H1 (cell line): ENCODE measurements at regions not wholly inside any gene's neighbourhood (a gene's known extent, or its start where the extent isn't known, plus 50 kb on each side); places are given as distances from the start of the nearest gene placed in this dataset.

Source experiments
- CTCF ChIA-PET: fragments of 300-600 bp; sonication (Branson Sonifier 250); formaldehyde crosslinking; loops from one replicate; lab custom pipeline; 2021; ENCODE audit not compliant: partially characterized antibody; lab: Charles Lee
- POLR2A ChIA-PET: fragments of 300-600 bp; sonication (Branson Sonifier 250); formaldehyde crosslinking; loops from one replicate; lab custom pipeline; 2021; ENCODE audit warnings: inconsistent platforms; ENCODE audit not compliant: partially characterized antibody; lab: Charles Lee
- DNase-seq, 2 experiments: peaks; one replicate each; pipeline versions ENCODE4 v3.0.0 to v3.0.0-alpha.2; 2010 to 2022; ENCODE audit warnings: low spot score in 2 of 2, low read depth in 1 of 2, mixed read lengths in 1 of 2
- FAIRE-seq: peaks from 2 replicates; lab custom pipeline; 2011; peaks lifted over from hg19 to GRCh38; lab: Jason Lieb, UNC
- H2AFZ ChIP-seq: 2 replicates; pipeline ENCODE4 v1.8.1; 2012; ENCODE audit warnings: low read length, inconsistent platforms
- H2AK5ac ChIP-seq: 2 replicates; pipeline ENCODE4 v1.6.1; 2013; ENCODE audit warnings: low read depth, low read length
- H2BK120ac ChIP-seq: replicated peaks from 2 replicates; pipeline ENCODE3; 2013; ENCODE audit warnings: low read depth, low read length, inconsistent platforms
- H2BK12ac ChIP-seq: 2 replicates; pipeline ENCODE4 v1.6.1; 2013; ENCODE audit warnings: low read depth, low read length
- H2BK15ac ChIP-seq: 2 replicates; pipeline ENCODE4 v1.6.1; 2013; ENCODE audit warnings: low read length
- H2BK20ac ChIP-seq: 2 replicates; pipeline ENCODE4 v1.6.1; 2013; ENCODE audit warnings: low read length
- H2BK5ac ChIP-seq: 2 replicates; pipeline ENCODE4 v1.6.1; 2013; ENCODE audit warnings: low read depth, low read length
- H3K14ac ChIP-seq: 2 replicates; pipeline ENCODE4 v1.6.1; 2013; ENCODE audit warnings: inconsistent platforms; ENCODE audit not compliant: insufficient read length
- H3K18ac ChIP-seq: 2 replicates; pipeline ENCODE4 v1.6.1; 2013; ENCODE audit warnings: low read length; ENCODE audit errors: extremely low read depth
- H3K23ac ChIP-seq: 2 replicates; pipeline ENCODE4 v1.6.1; 2013; ENCODE audit warnings: inconsistent platforms; ENCODE audit not compliant: insufficient read length
- H3K23me2 ChIP-seq: 2 replicates; pipeline ENCODE4 v1.6.1; 2013; ENCODE audit warnings: low read depth, low read length
- H3K27ac ChIP-seq: 2 replicates; pipeline ENCODE4 v1.6.1; 2011; ENCODE audit warnings: low read depth, low read length, inconsistent platforms
- H3K27me3 ChIP-seq, 4 experiments: replicated peaks in 1 of 4; 1 replicate in 1 of 4; 2 replicates in 3 of 4; pipeline versions ENCODE4 v1.6.1 to v1.8.1; 2011 to 2013; ENCODE audit warnings: low read length in 3 of 4, mild to moderate bottlenecking in 3 of 4, inconsistent platforms in 2 of 4, mixed read lengths in 2 of 4, moderate library complexity in 1 of 4; ENCODE audit not compliant: control insufficient read depth in 3 of 4, insufficient read depth in 3 of 4; ENCODE audit errors: extremely low read depth in 1 of 4
- H3K36me3 ChIP-seq, 4 experiments: 2 replicates each; pipeline versions ENCODE4 v1.6.1 to v1.8.1; 2011 to 2013; ENCODE audit warnings: mild to moderate bottlenecking in 4 of 4, low read length in 3 of 4, moderate library complexity in 2 of 4, control low read depth in 1 of 4, inconsistent platforms in 1 of 4; ENCODE audit not compliant: insufficient read depth in 4 of 4, control insufficient read depth in 2 of 4
- H3K4ac ChIP-seq: replicated peaks from 2 replicates; pipeline ENCODE3; 2013; ENCODE audit warnings: low read length, low read depth, mixed read lengths, inconsistent platforms; ENCODE audit not compliant: insufficient read length
- H3K4me1 ChIP-seq, 4 experiments: replicated peaks in 1 of 4; 1 replicate in 1 of 4; 2 replicates in 3 of 4; pipeline versions ENCODE4 v1.6.1 to v1.8.1; 2011 to 2013; ENCODE audit warnings: low read length in 3 of 4, inconsistent platforms in 2 of 4, mixed read lengths in 1 of 4; ENCODE audit not compliant: insufficient read depth in 4 of 4, control insufficient read depth in 3 of 4
- H3K4me2 ChIP-seq, 2 experiments: 2 replicates each; pipeline versions ENCODE4 v1.6.1 to v1.8.1; 2011 to 2013; ENCODE audit warnings: low read depth in 2 of 2, low read length in 2 of 2, control low read depth in 1 of 2, inconsistent platforms in 1 of 2, mild to moderate bottlenecking in 1 of 2; ENCODE audit not compliant: insufficient read depth in 1 of 2
- H3K4me3 ChIP-seq, 4 experiments: fragments of 200-600, 300-600 bp in 1 of 4; sonication (generic), shearing (Covaris generic), sonication (Bioruptor Twin) in 1 of 4; 2 replicates each; pipeline versions ENCODE4 v1.5.1 to v1.8.1; 2011 to 2016; ENCODE audit warnings: low read length in 4 of 4, low read depth in 3 of 4, control low read depth in 2 of 4, inconsistent platforms in 2 of 4, mild to moderate bottlenecking in 2 of 4, mixed read lengths in 1 of 4, moderate library complexity in 1 of 4; ENCODE audit not compliant: insufficient read depth in 2 of 4; ENCODE audit errors: extremely low read depth in 1 of 4
- H3K56ac ChIP-seq: replicated peaks from 2 replicates; pipeline ENCODE3; 2013; ENCODE audit warnings: low read depth, mild to moderate bottlenecking, mixed read lengths, low read length, inconsistent platforms; ENCODE audit not compliant: insufficient read length
- H3K79me1 ChIP-seq: 2 replicates; pipeline ENCODE4 v1.6.1; 2013; ENCODE audit warnings: low read depth, low read length, control low read depth
- H3K79me2 ChIP-seq, 2 experiments: 2 replicates each; pipeline versions ENCODE4 v1.6.1 to v1.8.1; 2012 to 2013; ENCODE audit warnings: low read length in 2 of 2, mild to moderate bottlenecking in 2 of 2, inconsistent platforms in 1 of 2; ENCODE audit not compliant: insufficient read depth in 2 of 2, control insufficient read depth in 1 of 2
- H3K9ac ChIP-seq, 4 experiments: replicated peaks in 1 of 4; 1 replicate in 1 of 4; 2 replicates in 3 of 4; pipeline versions ENCODE4 v1.6.1 to v1.8.1; 2011 to 2013; ENCODE audit warnings: low read depth in 3 of 4, low read length in 3 of 4, control low read depth in 2 of 4, mild to moderate bottlenecking in 2 of 4, moderate library complexity in 2 of 4, inconsistent platforms in 1 of 4; ENCODE audit errors: extremely low read depth in 1 of 4
- H3K9me3 ChIP-seq, 2 experiments: 2 replicates each; pipeline versions ENCODE4 v1.6.1 to v1.8.1; 2012 to 2013; ENCODE audit warnings: mild to moderate bottlenecking in 2 of 2, moderate library complexity in 2 of 2, control low read depth in 1 of 2, inconsistent platforms in 1 of 2, low read depth in 1 of 2, low read length in 1 of 2, mixed read lengths in 1 of 2; ENCODE audit not compliant: insufficient read depth in 2 of 2
- H4K20me1 ChIP-seq, 2 experiments: replicated peaks in 1 of 2; 2 replicates each; pipeline versions ENCODE3 to v1.8.1; 2011 to 2013; ENCODE audit warnings: inconsistent platforms in 2 of 2, low read length in 2 of 2, mild to moderate bottlenecking in 1 of 2; ENCODE audit not compliant: insufficient read depth in 2 of 2, control insufficient read depth in 1 of 2
- H4K5ac ChIP-seq: 2 replicates; pipeline ENCODE4 v1.6.1; 2013; ENCODE audit warnings: low read length, low read depth, mixed read lengths, inconsistent platforms; ENCODE audit not compliant: insufficient read length
- H4K8ac ChIP-seq: 2 replicates; pipeline ENCODE4 v1.8.0; 2013; ENCODE audit warnings: mild to moderate bottlenecking, moderate library complexity, low read length, inconsistent platforms; ENCODE audit not compliant: insufficient read depth; ENCODE audit errors: extremely low read depth
- H4K91ac ChIP-seq: replicated peaks from 2 replicates; pipeline ENCODE3; 2013; ENCODE audit warnings: low read length, mixed read lengths, inconsistent platforms; ENCODE audit not compliant: insufficient read length
- CBX5 ChIP-seq: fragments of 300-800, 300-1000 bp; sonication (generic); IDR thresholded peaks from 2 replicates; pipeline ENCODE4 v1.7.1; 2016; ENCODE audit warnings: antibody characterized with exemption, low read length, low read depth
- E2F6 ChIP-seq: IDR thresholded peaks from 2 replicates; pipeline ENCODE4 v1.6.1; 2012; ENCODE audit warnings: inconsistent platforms
- GTF2F1 ChIP-seq: IDR thresholded peaks from 2 replicates; pipeline ENCODE4 v1.6.1; 2012; ENCODE audit warnings: low read depth, low read length, improper control_type of control experiment, borderline replicate concordance
- KDM4A ChIP-seq: IDR thresholded peaks from one replicate; pipeline ENCODE4 v1.7.1; 2012; ENCODE audit warnings: low read depth, mild to moderate bottlenecking, moderate library complexity, low read length, inconsistent platforms; ENCODE audit not compliant: severe bottlenecking
- POLR2A ChIP-seq, 2 experiments: IDR thresholded peaks; 1 replicate in 1 of 2; 2 replicates in 1 of 2; pipeline ENCODE4 v1.6.1; 2011; ENCODE audit warnings: low read depth in 2 of 2, low read length in 2 of 2, mild to moderate bottlenecking in 2 of 2; ENCODE audit errors: control extremely low read depth in 1 of 2
- POLR2AphosphoS5 ChIP-seq: IDR thresholded peaks from 2 replicates; pipeline ENCODE4 v1.6.1; 2011; ENCODE audit warnings: low read depth, low read length

GRCh38 chr20:16203096-16203495 lies 370.2 kb downstream of the KIF16B start:
- Histone ChIP-seq H2BK120ac (no peak overlapping the region), H3K27ac (no peak overlapping the region), H2AFZ (no peak overlapping the region), H3K23me2 (no peaks in the 10 kb centered on the region), H3K36me3 (no peaks in the 10 kb centered on the region), H3K4me1 (no peaks in the 10 kb centered on the region), H3K4ac (no peak overlapping the region), H3K14ac (no peak overlapping the region), H3K4me2 (no peak overlapping the region), H3K27me3 (no peaks in the 10 kb centered on the region), H4K5ac (no peak overlapping the region), H4K8ac (no peak overlapping the region), H3K9me3 (no peaks in the 10 kb centered on the region; a peak in 2 of 4 replicates), H3K18ac (no peak overlapping the region), H3K9ac (no peak overlapping the region), H2AK5ac (no peak overlapping the region), H2BK15ac (no peak overlapping the region), H3K79me1 (no peaks in the 10 kb centered on the region), H3K4me3 (no peak overlapping the region), H3K56ac (no peak overlapping the region), H4K20me1 (no peaks in the 10 kb centered on the region), H2BK5ac (no peak overlapping the region), H3K23ac (no peak overlapping the region), H4K91ac (no peak overlapping the region), H2BK12ac (no peak overlapping the region), H3K79me2 (no peaks in the 10 kb centered on the region), H2BK20ac (no peak overlapping the region)
- ChIA-PET POLR2A (no interaction called here), CTCF (no interaction called here)
- FAIRE-seq, result no peak
- TF ChIP-seq E2F6 (no peak), KDM4A (no peak), POLR2AphosphoS5 (no peak), CBX5 (no peak), GTF2F1 (no peak), POLR2A (IDR thresholded peaks at IDR 0.05; ENCODE audit: control extremely low read depth in 1 of 2, low read depth in 2 of 2, low read length in 2 of 2) (no peak)
- no peak for DNase-seq
